Liver (tissue), 8 donors: ENCODE measurements at regions not wholly inside any gene's neighbourhood (a gene's known extent, or its start where the extent isn't known, plus 50 kb on each side); places are given as distances from the start of the nearest gene placed in this dataset.

Experiments
- DNase-seq: peaks from one replicate; pipeline ENCODE4 v3.0.0-alpha.2; 2017; ENCODE audit warnings: low spot score
- H3K27ac ChIP-seq, 2 donors: one replicate each; pipeline ENCODE4 v1.7.0; 2013; ENCODE audit warnings: inconsistent platforms in 2 of 2, low read length in 2 of 2, control low read depth in 1 of 2, low read depth in 1 of 2, mild to moderate bottlenecking in 1 of 2
- H3K27me3 ChIP-seq, 4 donors: one replicate each; pipeline versions ENCODE4 v1.6.1 to v1.7.0; 2013; ENCODE audit warnings: low read length in 3 of 4, inconsistent platforms in 1 of 4, mild to moderate bottlenecking in 1 of 4, moderate library complexity in 1 of 4; ENCODE audit not compliant: control insufficient read depth in 4 of 4, insufficient read depth in 4 of 4
- H3K36me3 ChIP-seq, 4 donors: one replicate each; pipeline versions ENCODE4 v1.6.1 to v1.7.0; 2013; ENCODE audit warnings: low read length in 3 of 4, mild to moderate bottlenecking in 3 of 4, low read depth in 1 of 4, moderate library complexity in 1 of 4; ENCODE audit not compliant: control insufficient read depth in 4 of 4, insufficient read depth in 3 of 4
- H3K4me1 ChIP-seq, 4 donors: one replicate each; pipeline versions ENCODE4 v1.6.1 to v1.7.0; 2013; ENCODE audit warnings: low read length in 3 of 4, mild to moderate bottlenecking in 3 of 4, moderate library complexity in 1 of 4; ENCODE audit not compliant: control insufficient read depth in 4 of 4, insufficient read depth in 4 of 4
- H3K4me3 ChIP-seq, 3 donors: one replicate each; pipeline versions ENCODE4 v1.6.1 to v1.7.0; 2013; ENCODE audit warnings: low read length in 3 of 3, control low read depth in 1 of 3, low read depth in 1 of 3, mild to moderate bottlenecking in 1 of 3
- H3K9ac ChIP-seq, 2 donors: one replicate each; pipeline ENCODE4 v1.7.0; 2013; ENCODE audit warnings: low read length in 2 of 2, mild to moderate bottlenecking in 2 of 2, moderate library complexity in 2 of 2, control low read depth in 1 of 2, low read depth in 1 of 2
- H3K9me3 ChIP-seq, 4 donors: one replicate each; pipeline versions ENCODE4 v1.6.1 to v1.7.0; 2013; ENCODE audit warnings: low read length in 3 of 4; ENCODE audit not compliant: control insufficient read depth in 4 of 4
- CTCF ChIP-seq: fragments of 150-350 bp; IDR thresholded peaks from 2 replicates; pipeline ENCODE4 v1.5.1; 2017; ENCODE audit warnings: improper control_type of control experiment, low read depth, low read length; ENCODE audit not compliant: missing input control
- FOXA1 ChIP-seq: IDR thresholded peaks from 2 replicates; pipeline ENCODE4 v1.6.1; 2016; ENCODE audit warnings: antibody characterized with exemption
- FOXA2 ChIP-seq: IDR thresholded peaks from 2 replicates; pipeline ENCODE4 v1.6.1; 2016; ENCODE audit warnings: antibody characterized with exemption
- GABPA ChIP-seq, 2 donors: IDR thresholded peaks in 1 of 2; conservative IDR thresholded peaks in 1 of 2; 2 replicates each; pipeline ENCODE4 v1.6.1; 2016; ENCODE audit warnings: antibody characterized with exemption in 2 of 2, mild to moderate bottlenecking in 1 of 2, moderate library complexity in 1 of 2
- HNF4A ChIP-seq, 2 donors: conservative IDR thresholded peaks; 2 replicates each; pipeline ENCODE4 v1.6.1; 2016; ENCODE audit warnings: antibody characterized with exemption in 2 of 2, mild to moderate bottlenecking in 2 of 2
- JUND ChIP-seq, 2 donors: IDR thresholded peaks; 2 replicates each; pipeline ENCODE4 v1.6.1; 2016; ENCODE audit warnings: antibody characterized with exemption in 2 of 2
- NR2F2 ChIP-seq: IDR thresholded peaks from 2 replicates; pipeline ENCODE4 v1.6.1; 2016; ENCODE audit warnings: antibody characterized with exemption
- RAD21 ChIP-seq, 2 donors: IDR thresholded peaks; 2 replicates each; pipeline ENCODE4 v1.6.1; 2016; ENCODE audit warnings: antibody characterized with exemption in 2 of 2, mild to moderate bottlenecking in 2 of 2
- REST ChIP-seq: IDR thresholded peaks from 2 replicates; pipeline ENCODE4 v1.6.1; 2016; ENCODE audit warnings: antibody characterized with exemption, mild to moderate bottlenecking
- SP1 ChIP-seq: IDR thresholded peaks from 2 replicates; pipeline ENCODE4 v1.6.1; 2018; ENCODE audit warnings: antibody characterized with exemption, mild to moderate bottlenecking
- TAF1 ChIP-seq: conservative IDR thresholded peaks from 2 replicates; pipeline ENCODE4 v1.6.1; 2016; ENCODE audit warnings: antibody characterized with exemption, mild to moderate bottlenecking
- WGBS: extraction: QIAGEN DNeasy Blood & Tissue Kit; methylation state at CpG from one replicate; pipeline ENCODE4 v1.1.7; 2013; 5-methylcytosine and 5-hydroxymethylcytosine counted together
- donor health status: healthy.
- donor health status: healthy.
- donor health status: healthy.
- donor health status: healthy.
- donor health status: healthy.

- Histone ChIP-seq H3K9ac (no peak overlapping the region), H3K9me3 (no peaks in the 10 kb centered on the region), H3K36me3 (no peaks in the 10 kb centered on the region), H3K4me1 (no peaks in the 10 kb centered on the region), H3K27me3 (no peaks in the 10 kb centered on the region), H3K27ac (no peak overlapping the region), H3K4me3 (no peak overlapping the region)
- 69% methylated on average over 3 of the region's 3 CpGs for WGBS
- TF ChIP-seq RAD21 (IDR thresholded peaks at IDR 0.05) = no peak
- DNase-seq = no peak
Measured at GRCh38 chr5:29779141-29779540, 1414.3 kb upstream of the CDH6 start.

GRCh38 chr5:29777373-29777772, 1416.1 kb upstream of the CDH6 start:
- Histone ChIP-seq H3K27me3 (no peaks in the 10 kb centered on the region), H3K4me1 (no peaks in the 10 kb centered on the region), H3K4me3 (no peak overlapping the region), H3K9me3 (no peaks in the 10 kb centered on the region), H3K36me3 (no peaks in the 10 kb centered on the region), H3K9ac (no peak overlapping the region), H3K27ac (no peak overlapping the region)
- no peak for DNase-seq
- TF ChIP-seq HNF4A (conservative IDR thresholded peaks at IDR 0.05) (no peak), CTCF (no peak)
- WGBS = 78% methylated on average over 3 of the region's 3 CpGs

GRCh38 chr5:29770936-29771335, 1422.5 kb upstream of the CDH6 start:
- WGBS = 70% methylated on average over 2 of the region's 2 CpGs
- TF ChIP-seq SP1 (no peak), JUND (IDR thresholded peaks at IDR 0.05) (no peak), REST (no peak), TAF1 (no peak), GABPA (IDR thresholded peaks at IDR 0.05 in 1 of 2, conservative IDR thresholded peaks at IDR 0.05 in 1 of 2) (no peak), RAD21 (IDR thresholded peaks at IDR 0.05) (no peak), NR2F2 (no peak), FOXA2 (no peak), FOXA1 (no peak)
- H3K27ac ChIP-seq = no peak overlapping the region
- no peaks in the 10 kb centered on the region for H3K4me1 ChIP-seq
- H3K9me3 ChIP-seq = no peaks in the 10 kb centered on the region
- H3K9ac ChIP-seq = no peak overlapping the region
- H3K4me3 ChIP-seq = no peak overlapping the region
- no peaks in the 10 kb centered on the region for H3K27me3 ChIP-seq
- DNase-seq = no peak
- H3K36me3 ChIP-seq = no peaks in the 10 kb centered on the region
